HCT116 (cell line): ENCODE measurements at regions not wholly inside any gene's neighbourhood (a gene's known extent, or its start where the extent isn't known, plus 50 kb on each side); places are given as distances from the start of the nearest gene placed in this dataset.

Experiments used
- ATAC-seq: fragments of 200-7000 bp; cut with Tn5 transposase; 2 replicates; pipeline ENCODE4 v1.9.1; 2020; ENCODE audit warnings: mild to moderate bottlenecking, moderate library complexity
- BruUV-seq: library from RNA; stranded (reverse); fragments of 400-500 nt; replicated peaks from 2 replicates; lab custom pipeline; 2021; lab: Mats Ljungman, UMichigan
- CTCF ChIA-PET: fragments of 300-600 bp; sonication (Branson Sonifier 250); formaldehyde crosslinking; loops from one replicate; lab custom pipeline; 2021; ENCODE audit warnings: antibody characterized with exemption; lab: Charles Lee
- POLR2A ChIA-PET: fragments of 300-600, 350-600 bp; sonication (Branson Sonifier 250); formaldehyde crosslinking; loops from one replicate; lab custom pipeline; 2021; ENCODE audit warnings: antibody characterized with exemption; lab: Charles Lee
- RAD21 ChIA-PET, 2 experiments: fragments of 300-600 bp; sonication (Branson Sonifier 250); formaldehyde crosslinking; loops; one replicate each; lab custom pipeline; 2023; ENCODE audit warnings: low total read pairs in 2 of 2; ENCODE audit not compliant: uncharacterized antibody in 2 of 2, unreplicated experiment in 2 of 2, low non-redundant PET in 1 of 2; lab: Charles Lee
- DNase-seq: peaks from one replicate; pipeline ENCODE4 v3.0.0-alpha.2; 2010; ENCODE audit warnings: low read depth, low spot score
- H2AFZ ChIP-seq: fragments of 200-600 bp; shearing (Covaris generic), sonication (generic); 2 replicates; pipeline ENCODE4 v1.6.1; 2017; ENCODE audit warnings: low read depth, mixed run types, mixed read lengths, antibody characterized with exemption, low read length; ENCODE audit not compliant: poor library complexity, severe bottlenecking
- H3K27ac ChIP-seq: 2 replicates; pipeline ENCODE4 v1.5.1; 2012; ENCODE audit warnings: low read depth, low read length
- H3K27me3 ChIP-seq: fragments of 200-600 bp; sonication (generic); 2 replicates; pipeline ENCODE4 v1.6.1; 2016; ENCODE audit warnings: mixed run types, low read length, mixed read lengths; ENCODE audit not compliant: insufficient read depth
- H3K36me3 ChIP-seq, 2 experiments: fragments of 200-500 bp in 1 of 2; fragments of 200-600 bp in 1 of 2; sonication (Bioruptor generic) in 1 of 2; sonication (generic) in 1 of 2; 2 replicates each; pipeline versions ENCODE4 v1.5.1 to v1.6.1; 2014 to 2016; ENCODE audit warnings: low read length in 2 of 2, inconsistent platforms in 1 of 2, mixed read lengths in 1 of 2, mixed run types in 1 of 2; ENCODE audit not compliant: insufficient read depth in 2 of 2, control insufficient read depth in 1 of 2
- H3K4me1 ChIP-seq, 2 experiments: fragments of 200-600 bp in 1 of 2; sonication (generic) in 1 of 2; 2 replicates each; pipeline versions ENCODE4 v1.5.1 to v1.6.1; 2012 to 2017; ENCODE audit warnings: low read length in 2 of 2, inconsistent platforms in 1 of 2, mild to moderate bottlenecking in 1 of 2, mixed read lengths in 1 of 2, mixed run types in 1 of 2, moderate library complexity in 1 of 2; ENCODE audit not compliant: insufficient read depth in 2 of 2, control insufficient read depth in 1 of 2
- H3K4me2 ChIP-seq: fragments of 200-600 bp; sonication (generic); 2 replicates; pipeline ENCODE4 v1.6.1; 2017; ENCODE audit warnings: mixed run types, low read length, mixed read lengths
- H3K4me3 ChIP-seq, 2 experiments: fragments of 200-600 bp in 1 of 2; sonication (generic) in 1 of 2; replicated peaks in 1 of 2; 2 replicates each; pipeline ENCODE4 v1.5.1; 2011 to 2016; ENCODE audit warnings: low read length in 2 of 2, control low read depth in 1 of 2, low read depth in 1 of 2, mild to moderate bottlenecking in 1 of 2, mixed read lengths in 1 of 2, mixed run types in 1 of 2
- H3K79me2 ChIP-seq: fragments of 200-600 bp; sonication (generic); 2 replicates; pipeline ENCODE4 v1.6.1; 2017; ENCODE audit warnings: mild to moderate bottlenecking, mixed run types, low read length, moderate library complexity, mixed read lengths; ENCODE audit not compliant: insufficient read depth
- H3K9ac ChIP-seq: fragments of 200-600 bp; sonication (generic); 2 replicates; pipeline ENCODE4 v1.6.1; 2016; ENCODE audit warnings: low read length, mixed read lengths
- H3K9me2 ChIP-seq: fragments of 200-600 bp; sonication (generic), shearing (Covaris generic); 2 replicates; pipeline ENCODE4 v1.6.1; 2017; ENCODE audit warnings: mixed run types, mild to moderate bottlenecking, moderate library complexity; ENCODE audit not compliant: insufficient read depth
- H3K9me3 ChIP-seq, 2 experiments: fragments of 200-500 bp in 1 of 2; fragments of 200-600 bp in 1 of 2; sonication (Bioruptor generic) in 1 of 2; sonication (generic) in 1 of 2; 2 replicates each; pipeline ENCODE4 v1.6.1; 2014 to 2017; ENCODE audit warnings: low read length in 2 of 2, mixed read lengths in 2 of 2, inconsistent platforms in 1 of 2, low read depth in 1 of 2, mild to moderate bottlenecking in 1 of 2, mixed run types in 1 of 2, moderate library complexity in 1 of 2; ENCODE audit not compliant: control insufficient read depth in 1 of 2, insufficient read depth in 1 of 2
- H4K20me1 ChIP-seq: fragments of 200-600 bp; sonication (generic), shearing (Covaris generic); 2 replicates; pipeline ENCODE4 v1.6.1; 2017; ENCODE audit warnings: mixed run types, mild to moderate bottlenecking, moderate library complexity; ENCODE audit not compliant: insufficient read depth
- CEBPB ChIP-seq: IDR thresholded peaks from 2 replicates; pipeline ENCODE4 v1.6.1; 2012; ENCODE audit warnings: low read depth
- ELF1 ChIP-seq: IDR thresholded peaks from 2 replicates; pipeline ENCODE4 v1.6.1; 2012; ENCODE audit warnings: low read depth, borderline replicate concordance
- EZH2phosphoT487 ChIP-seq: fragments of 200-600 bp; IDR thresholded peaks from 2 replicates; pipeline ENCODE4 v1.6.1; 2018; ENCODE audit warnings: antibody characterized with exemption, borderline replicate concordance
- FOSL1 ChIP-seq: IDR thresholded peaks from 2 replicates; pipeline ENCODE4 v1.6.1; 2012; ENCODE audit warnings: low read depth
- JUND ChIP-seq: IDR thresholded peaks from 2 replicates; pipeline ENCODE4 v1.6.1; 2012
- POLR2A ChIP-seq: IDR thresholded peaks from 2 replicates; pipeline ENCODE4 v1.7.0; 2011; ENCODE audit warnings: borderline replicate concordance; ENCODE audit not compliant: insufficient read depth, insufficient read length; ENCODE audit errors: extremely low read depth
- POLR2AphosphoS5 ChIP-seq: IDR thresholded peaks from 2 replicates; pipeline ENCODE4 v1.6.1; 2011; ENCODE audit warnings: mild to moderate bottlenecking, low read depth, low read length, moderate library complexity
- SIN3A ChIP-seq: IDR thresholded peaks from 2 replicates; pipeline ENCODE4 v1.6.1; 2012; ENCODE audit warnings: low read depth
- SP1 ChIP-seq: IDR thresholded peaks from 2 replicates; pipeline ENCODE4 v1.6.1; 2012; ENCODE audit warnings: low read depth
- ZBTB33 ChIP-seq: IDR thresholded peaks from 2 replicates; pipeline ENCODE4 v1.6.1; 2011; ENCODE audit warnings: mild to moderate bottlenecking, low read length, moderate library complexity; ENCODE audit not compliant: insufficient replicate concordance; ENCODE audit errors: extremely low read depth
- ZFX ChIP-seq: fragments of 450-650 bp; IDR thresholded peaks from 2 replicates; pipeline ENCODE4 v1.6.1; 2017
- ZNF274 ChIP-seq: fragments of 200-500 bp; sonication (Bioruptor generic); IDR thresholded peaks from 2 replicates; pipeline ENCODE4 v1.6.1; 2014; ENCODE audit warnings: mild to moderate bottlenecking, low read depth, low read length, inconsistent platforms
- intact Hi-C: fragments of 100-400 bp; cut with micrococcal nuclease; formaldehyde crosslinking; loops from 2 replicates; pipeline ENCODE4 v1.10.0; 2022
- TF ChIP-seq, protein P1 (sequence below): IDR thresholded peaks from 2 replicates; pipeline ENCODE4 v1.6.1; 2012

DNA sequence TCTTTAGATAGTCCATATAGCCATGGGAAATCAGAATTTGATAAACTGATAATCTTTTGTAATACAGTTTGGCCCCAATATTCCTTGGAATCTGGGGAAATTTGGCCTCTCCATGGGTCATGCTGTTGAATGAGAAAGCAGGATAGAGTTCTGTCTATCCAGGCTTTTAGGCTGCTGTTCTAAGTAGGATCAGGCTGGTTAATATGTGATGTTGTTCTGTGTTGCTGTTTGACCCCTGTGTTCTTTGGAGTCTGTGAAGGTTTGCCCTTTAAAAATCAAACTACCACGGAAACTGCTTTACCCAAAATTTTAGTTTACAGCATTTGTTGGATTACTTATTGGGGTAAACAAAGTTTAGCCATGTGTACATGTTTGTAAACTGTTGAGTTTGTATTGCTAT is 114.5 kb downstream of the ZNF330 start:
- DNase-seq (no peak), ATAC-seq (no peak)
- Histone ChIP-seq H3K9me2 (no peaks in the 10 kb centered on the region), H3K4me1 (no peaks in the 10 kb centered on the region), H3K9ac (no peak overlapping the region), H3K4me2 (no peak overlapping the region), H3K36me3 (no peaks in the 10 kb centered on the region), H3K27ac (no peak overlapping the region), H3K79me2 (no peaks in the 10 kb centered on the region), H3K27me3 (no peaks in the 10 kb centered on the region), H3K9me3 (no peaks in the 10 kb centered on the region), H4K20me1 (no peaks in the 10 kb centered on the region), H3K4me3 (no peak overlapping the region), H2AFZ (no peak overlapping the region)
- TF ChIP-seq POLR2AphosphoS5 (no peak), ZNF274 (no peak)
- BruUV-seq = no TSS peak
- CTCF ChIA-PET = no interaction called here
- intact Hi-C loops = no loop called here
- RAD21 ChIA-PET = no interaction called here
- POLR2A ChIA-PET = no interaction called here

GRCh38 chr4:141338238-141338637 is 117.5 kb downstream of the ZNF330 start:
- Histone ChIP-seq H3K9me3 (no peaks in the 10 kb centered on the region), H3K36me3 (no peaks in the 10 kb centered on the region), H3K9ac (no peak overlapping the region), H4K20me1 (no peaks in the 10 kb centered on the region), H3K4me2 (no peak overlapping the region), H3K4me1 (no peaks in the 10 kb centered on the region), H2AFZ (no peak overlapping the region), H3K4me3 (no peak overlapping the region), H3K9me2 (no peaks in the 10 kb centered on the region), H3K27me3 (no peaks in the 10 kb centered on the region), H3K79me2 (no peaks in the 10 kb centered on the region), H3K27ac (no peak overlapping the region)
- intact Hi-C loops = no loop called here
- no TSS peak for BruUV-seq
- ChIA-PET POLR2A (no interaction called here), CTCF (no interaction called here), RAD21 (no interaction called here)
- ATAC-seq = no peak
- DNase-seq = no peak
- TF ChIP-seq SP1 = no peak
- no peak for TF ChIP-seq JUND
- TF ChIP-seq ZBTB33 = no peak
- TF ChIP-seq CEBPB = no peak
- no peak for TF ChIP-seq ZFX
- no peak for TF ChIP-seq FOSL1
- TF ChIP-seq SIN3A = no peak
- no peak for TF ChIP-seq ELF1
- no peak for TF ChIP-seq POLR2AphosphoS5
- no peak for TF ChIP-seq EZH2phosphoT487
- TF ChIP-seq, protein P1, sequence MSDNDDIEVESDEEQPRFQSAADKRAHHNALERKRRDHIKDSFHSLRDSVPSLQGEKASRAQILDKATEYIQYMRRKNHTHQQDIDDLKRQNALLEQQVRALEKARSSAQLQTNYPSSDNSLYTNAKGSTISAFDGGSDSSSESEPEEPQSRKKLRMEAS = no peak
- no peak for TF ChIP-seq POLR2A
